Left lung (tissue), 4 donors: ENCODE measurements at regions not wholly inside any gene's neighbourhood (a gene's known extent, or its start where the extent isn't known, plus 50 kb on each side); places are given as distances from the start of the nearest gene placed in this dataset.

ENCODE experiments used
- ATAC-seq: fragments of 200-7000 bp; cut with Tn5 transposase; one replicate; pipeline ENCODE4 v1.9.1; 2020; ENCODE audit warnings: moderate library complexity
- DNase-seq, 4 donors: peaks; one replicate each; pipeline ENCODE4 v3.0.0-alpha.2; 2013 to 2020
- H3K27ac ChIP-seq, 2 donors: fragments of 200-600 bp; sonication (generic) in 1 of 2; one replicate each; pipeline versions ENCODE4 v1.5.0 to v1.8.0; 2020 to 2021
- H3K27me3 ChIP-seq, 2 donors: fragments of 200-600 bp; sonication (generic) in 1 of 2; one replicate each; pipeline versions ENCODE4 v1.5.0 to v1.8.0; 2020 to 2021
- H3K36me3 ChIP-seq, 2 donors: fragments of 200-600 bp; sonication (generic) in 1 of 2; one replicate each; pipeline versions ENCODE4 v1.5.0 to v1.8.0; 2020 to 2021
- H3K4me1 ChIP-seq, 2 donors: fragments of 200-600 bp; one replicate each; pipeline ENCODE4 v1.8.0; 2021
- H3K4me3 ChIP-seq, 2 donors: fragments of 200-600 bp; sonication (generic) in 1 of 2; one replicate each; pipeline versions ENCODE4 v1.5.0 to v1.8.0; 2020 to 2021; ENCODE audit warnings: mild to moderate bottlenecking in 1 of 2
- H3K9me3 ChIP-seq, 2 donors: fragments of 200-600 bp; sonication (generic) in 1 of 2; one replicate each; pipeline versions ENCODE4 v1.5.0 to v1.8.0; 2020 to 2021
- CTCF ChIP-seq, 2 donors: fragments of 200-600 bp; sonication (generic) in 1 of 2; IDR thresholded peaks; one replicate each; pipeline versions ENCODE4 v1.5.0 to v1.8.0; 2021; ENCODE audit warnings: antibody characterized with exemption in 2 of 2
- intact Hi-C, 2 donors: fragments of 100-400 bp; cut with DNase I; formaldehyde crosslinking; loops; one replicate each; pipeline versions ENCODE4 v1.11.2 to v1.14.2; 2022
- donor health status: DM: no; HTN: yes; CAD: no.
- donor health status: DM: no; HTN: no; CAD: no.

DNA sequence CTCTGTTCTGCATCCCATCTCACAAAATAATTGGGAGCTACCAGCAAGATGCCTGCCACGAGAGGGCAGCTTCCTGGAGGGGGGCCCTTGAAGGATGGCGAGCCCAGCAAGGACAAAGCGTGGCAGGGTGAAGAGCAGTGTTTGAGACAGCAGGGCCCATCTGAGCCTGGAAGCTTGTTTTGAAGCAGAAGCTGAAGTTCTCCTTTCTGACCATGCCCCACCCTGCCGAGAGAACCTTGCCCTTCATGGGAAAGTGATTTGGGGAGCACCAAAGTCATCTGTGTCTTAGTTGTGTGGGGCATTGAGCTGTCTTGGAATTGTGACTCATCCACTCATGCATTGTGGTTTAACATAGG lies 216.3 kb downstream of the BCL11A start:
- no peak for TF ChIP-seq CTCF (IDR thresholded peaks at IDR 0.05)
- intact Hi-C loops = no loop called here
- Histone ChIP-seq H3K9me3 (no peaks in the 10 kb centered on the region), H3K4me1 (peaks cover 0 to 21% of the 10 kb centered on the region in 2 donors), H3K36me3 (no peaks in the 10 kb centered on the region), H3K27me3 (no peaks in the 10 kb centered on the region), H3K4me3 (no peak overlapping the region), H3K27ac (no peak overlapping the region)
- DNase-seq (peak in 1 of 4 donors; percentile 40), ATAC-seq (peak; percentile 44)

DNA sequence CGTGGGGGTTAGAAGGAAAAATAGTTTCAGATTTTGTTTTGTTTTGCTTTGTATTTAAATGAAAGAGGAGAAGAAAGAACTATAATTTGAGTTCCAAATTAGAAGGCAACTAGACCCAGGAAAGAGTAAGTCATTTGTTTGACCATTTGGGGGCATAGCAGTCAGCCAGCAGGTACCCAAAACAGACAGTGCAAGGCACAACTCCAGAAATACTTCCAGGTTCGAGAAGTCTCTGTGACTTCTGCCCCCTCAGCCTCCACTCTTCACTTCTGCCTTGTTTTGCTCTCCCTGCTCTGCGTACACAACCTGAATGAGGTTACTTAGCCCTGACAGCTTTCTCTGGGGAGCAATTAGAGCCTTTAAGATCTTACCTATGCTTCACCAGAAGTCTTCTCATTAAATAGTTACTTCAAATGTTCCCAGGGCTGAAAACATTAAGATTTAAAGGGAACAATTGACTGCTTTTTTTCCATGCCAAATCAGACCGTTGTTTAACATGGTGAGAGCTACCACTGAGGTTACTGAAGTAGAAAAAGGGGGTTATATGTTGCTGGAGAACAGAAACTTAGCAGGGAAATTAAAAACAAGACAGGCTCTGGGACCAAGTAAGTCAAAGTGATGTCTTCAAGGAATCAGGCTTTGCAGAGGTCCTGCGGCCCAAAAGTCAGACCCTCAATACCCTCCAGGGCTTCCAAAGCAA lies 216.9 kb downstream of the BCL11A start:
- H3K9me3 ChIP-seq = no peaks in the 10 kb centered on the region
- H3K27me3 ChIP-seq = no peaks in the 10 kb centered on the region
- TF ChIP-seq CTCF (IDR thresholded peaks at IDR 0.05) = no peak
- no peak for ATAC-seq
- peaks cover 0 to 21% of the 10 kb centered on the region in 2 donors for H3K4me1 ChIP-seq
- DNase-seq = no peak
- H3K27ac ChIP-seq = no peak overlapping the region
- H3K36me3 ChIP-seq = no peaks in the 10 kb centered on the region
- intact Hi-C loops = no loop called here
- H3K4me3 ChIP-seq = no peak overlapping the region

- no peaks in the 10 kb centered on the region for H3K36me3 ChIP-seq
- peak; percentile 33 for ATAC-seq
- intact Hi-C loops = no loop called here
- no peaks in the 10 kb centered on the region for H3K27me3 ChIP-seq
- no peak overlapping the region for H3K27ac ChIP-seq
- no peak for TF ChIP-seq CTCF (IDR thresholded peaks at IDR 0.05)
- no peak overlapping the region for H3K4me3 ChIP-seq
- H3K4me1 ChIP-seq = peaks cover 0 to 21% of the 10 kb centered on the region in 2 donors
- H3K9me3 ChIP-seq = no peaks in the 10 kb centered on the region
- peak in 1 of 4 donors; percentile 26 for DNase-seq
Measured at GRCh38 chr2:60335533-60336237, 217.8 kb downstream of the BCL11A start.

- intact Hi-C loops = no loop called here
- Histone ChIP-seq H3K27me3 (no peaks in the 10 kb centered on the region), H3K4me1 (peaks cover 0 to 21% of the 10 kb centered on the region in 2 donors), H3K4me3 (no peak overlapping the region), H3K9me3 (no peaks in the 10 kb centered on the region), H3K36me3 (no peaks in the 10 kb centered on the region), H3K27ac (no peak overlapping the region)
- TF ChIP-seq CTCF (IDR thresholded peaks at IDR 0.05) = no peak
- DNase-seq (no peak), ATAC-seq (peak; percentile 45)
Measured at GRCh38 chr2:60334610-60335009, 218.8 kb downstream of the BCL11A start.

- no peaks in the 10 kb centered on the region for H3K9me3 ChIP-seq
- H3K27me3 ChIP-seq = no peaks in the 10 kb centered on the region
- H3K27ac ChIP-seq = no peak overlapping the region
- no peaks in the 10 kb centered on the region for H3K36me3 ChIP-seq
- H3K4me1 ChIP-seq = peaks cover 0 to 21% of the 10 kb centered on the region in 2 donors
- H3K4me3 ChIP-seq = no peak overlapping the region
- no peak for ATAC-seq
- no peak for TF ChIP-seq CTCF (IDR thresholded peaks at IDR 0.05)
- intact Hi-C loops = no loop called here
- no peak for DNase-seq
Measured at GRCh38 chr2:60333264-60333663, 220.2 kb downstream of the BCL11A start.
